ENCODE measurements at regions not wholly inside any gene's neighbourhood (a gene's known extent, or its start where the extent isn't known, plus 50 kb on each side); places are given as distances from the start of the nearest gene placed in this dataset.
"Not testable (repeated sequence)": the region's sequence is repeated elsewhere in the genome, so short reads cannot be mapped to it uniquely, and the experiment has no call there.

GRCh38 chr18:60246606-60247005 lies 126.0 kb downstream of the MC4R start:
- POLR2A ChIA-PET (ENCODE audit: low non-redundant PET): no interaction called here
- CTCF ChIA-PET: no interaction called here
- no peak overlapping the region for H3K27ac ChIP-seq
- no peak for DNase-seq (ENCODE audit: low spot score)
- TF ChIP-seq, protein P1, sequence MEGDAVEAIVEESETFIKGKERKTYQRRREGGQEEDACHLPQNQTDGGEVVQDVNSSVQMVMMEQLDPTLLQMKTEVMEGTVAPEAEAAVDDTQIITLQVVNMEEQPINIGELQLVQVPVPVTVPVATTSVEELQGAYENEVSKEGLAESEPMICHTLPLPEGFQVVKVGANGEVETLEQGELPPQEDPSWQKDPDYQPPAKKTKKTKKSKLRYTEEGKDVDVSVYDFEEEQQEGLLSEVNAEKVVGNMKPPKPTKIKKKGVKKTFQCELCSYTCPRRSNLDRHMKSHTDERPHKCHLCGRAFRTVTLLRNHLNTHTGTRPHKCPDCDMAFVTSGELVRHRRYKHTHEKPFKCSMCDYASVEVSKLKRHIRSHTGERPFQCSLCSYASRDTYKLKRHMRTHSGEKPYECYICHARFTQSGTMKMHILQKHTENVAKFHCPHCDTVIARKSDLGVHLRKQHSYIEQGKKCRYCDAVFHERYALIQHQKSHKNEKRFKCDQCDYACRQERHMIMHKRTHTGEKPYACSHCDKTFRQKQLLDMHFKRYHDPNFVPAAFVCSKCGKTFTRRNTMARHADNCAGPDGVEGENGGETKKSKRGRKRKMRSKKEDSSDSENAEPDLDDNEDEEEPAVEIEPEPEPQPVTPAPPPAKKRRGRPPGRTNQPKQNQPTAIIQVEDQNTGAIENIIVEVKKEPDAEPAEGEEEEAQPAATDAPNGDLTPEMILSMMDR (conservative IDR thresholded peaks at IDR 0.05; ENCODE audit: low read depth): no peak

GRCh38 chr18:60245096-60245495 lies 127.5 kb downstream of the MC4R start:
- DNase-seq (ENCODE audit: low spot score): no peak
- no peak overlapping the region for H3K27ac ChIP-seq
- TF ChIP-seq, protein P1 (conservative IDR thresholded peaks at IDR 0.05; ENCODE audit: low read depth): no peak
- ChIA-PET POLR2A (ENCODE audit: low non-redundant PET) (no interaction called here), CTCF (no interaction called here)

GRCh38 chr18:60239024-60239710 lies 133.4 kb downstream of the MC4R start:
- POLR2A ChIA-PET (ENCODE audit: low non-redundant PET); DNase-seq (ENCODE audit: low spot score); CTCF ChIA-PET; H3K27ac ChIP-seq: not testable (repeated sequence)

- TF ChIP-seq, protein P1 (conservative IDR thresholded peaks at IDR 0.05; ENCODE audit: low read depth): no peak
- DNase-seq (ENCODE audit: low spot score): no peak
- ChIA-PET POLR2A (ENCODE audit: low non-redundant PET) (no interaction called here), CTCF (no interaction called here)
- H3K27ac ChIP-seq: no peak overlapping the region
Observed at GRCh38 chr18:60235164-60235563, 137.4 kb downstream of the MC4R start.

DNA sequence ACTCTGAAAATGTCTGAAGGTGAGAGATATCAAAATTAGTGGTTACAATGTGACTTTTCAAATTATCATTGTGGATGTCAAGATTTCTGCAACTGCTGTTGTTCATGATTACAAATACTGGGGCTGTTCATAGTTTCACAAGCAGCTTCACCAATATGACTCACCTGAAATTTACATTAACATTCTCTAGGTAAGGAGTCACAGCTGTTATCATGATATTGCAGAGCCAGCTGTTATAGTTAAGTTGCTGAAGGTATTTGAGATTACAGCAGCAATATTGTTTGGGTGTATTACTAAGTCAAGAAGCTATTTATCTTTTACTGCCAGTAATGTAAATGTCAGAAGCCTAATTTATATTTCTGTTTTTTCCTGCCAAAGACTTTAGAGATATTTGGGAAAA lies 140.0 kb downstream of the MC4R start:
- peak; percentile 51 for DNase-seq (ENCODE audit: low spot score)
- H3K27ac ChIP-seq: no peak overlapping the region
- TF ChIP-seq, protein P1 (conservative IDR thresholded peaks at IDR 0.05; ENCODE audit: low read depth): no peak
- CTCF ChIA-PET: no interaction called here
- POLR2A ChIA-PET (ENCODE audit: low non-redundant PET): no interaction called here

- POLR2A ChIA-PET (ENCODE audit: low non-redundant PET): no interaction called here
- TF ChIP-seq, protein P1 (conservative IDR thresholded peaks at IDR 0.05; ENCODE audit: low read depth): no peak
- no peak for DNase-seq (ENCODE audit: low spot score)
- CTCF ChIA-PET: interaction anchor here (0.8 kb wide), 1 partner anchor 241 kb away, joined by 5 read pairs; no protein-coding TSS in a partner anchor
- no peak overlapping the region for H3K27ac ChIP-seq
Observed at GRCh38 chr18:60228609-60229595, 143.7 kb downstream of the MC4R start.

DNA sequence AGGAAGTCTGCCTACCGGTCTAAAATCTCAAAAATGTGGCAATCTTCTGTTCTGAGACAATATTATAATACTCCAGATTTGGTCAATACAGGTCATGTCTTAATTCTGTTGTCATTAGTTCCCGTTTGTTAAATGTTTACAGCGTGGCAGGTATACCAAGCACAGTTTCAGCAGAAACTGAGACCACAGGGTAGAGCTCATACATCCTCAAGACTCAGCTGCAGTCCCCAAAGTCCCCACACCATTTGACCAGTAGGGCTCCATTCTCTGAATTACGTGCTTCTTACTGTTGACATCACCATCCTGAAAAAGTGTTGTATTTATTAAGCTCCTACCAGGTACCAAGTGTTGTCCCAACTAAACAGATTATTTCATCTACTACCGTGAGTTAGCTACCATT lies 157.1 kb downstream of the MC4R start:
- ChIA-PET CTCF (no interaction called here), POLR2A (ENCODE audit: low non-redundant PET) (no interaction called here)
- TF ChIP-seq, protein P1 (conservative IDR thresholded peaks at IDR 0.05; ENCODE audit: low read depth): no peak
- DNase-seq (ENCODE audit: low spot score): no peak
- no peak overlapping the region for H3K27ac ChIP-seq

Measured in RWPE1 (cell line).